ENCODE measurements at regions not wholly inside any gene's neighbourhood (a gene's known extent, or its start where the extent isn't known, plus 50 kb on each side); places are given as distances from the start of the nearest gene placed in this dataset.
"Not testable (repeated sequence)": the region's sequence is repeated elsewhere in the genome, so short reads cannot be mapped to it uniquely, and the experiment has no call there.

- no peak for TF ChIP-seq CTCF (IDR thresholded peaks at IDR 0.05; ENCODE audit: control insufficient read depth, extremely low read depth, insufficient read depth)
- DNase-seq (ENCODE audit: low read depth), result no peak
- H3K4me3 ChIP-seq (ENCODE audit: low read depth, low read length), result no peak overlapping the region
Observed at GRCh38 chr7:407721-408539, 111.7 kb downstream of the PDGFA start.

GRCh38 chr7:408751-409311, 110.8 kb downstream of the PDGFA start:
- DNase-seq (ENCODE audit: low read depth), result no peak
- no peak for TF ChIP-seq CTCF (IDR thresholded peaks at IDR 0.05; ENCODE audit: control insufficient read depth, extremely low read depth, insufficient read depth)
- no peak overlapping the region for H3K4me3 ChIP-seq (ENCODE audit: low read depth, low read length)

GRCh38 chr7:409339-410281, 110.0 kb downstream of the PDGFA start:
- TF ChIP-seq CTCF (IDR thresholded peaks at IDR 0.05; ENCODE audit: control insufficient read depth, extremely low read depth, insufficient read depth), result no peak
- DNase-seq (ENCODE audit: low read depth), result no peak
- no peak overlapping the region for H3K4me3 ChIP-seq (ENCODE audit: low read depth, low read length)

GRCh38 chr7:410395-410910, 109.2 kb downstream of the PDGFA start:
- no peak overlapping the region for H3K4me3 ChIP-seq (ENCODE audit: low read depth, low read length)
- no peak for DNase-seq (ENCODE audit: low read depth)
- no peak for TF ChIP-seq CTCF (IDR thresholded peaks at IDR 0.05; ENCODE audit: control insufficient read depth, extremely low read depth, insufficient read depth)

GRCh38 chr7:411116-411515, 108.5 kb downstream of the PDGFA start:
- not testable (repeated sequence) for DNase-seq (ENCODE audit: low read depth)

GRCh38 chr7:411677-412312, 107.9 kb downstream of the PDGFA start:
- H3K4me3 ChIP-seq (ENCODE audit: low read depth, low read length), result no peak overlapping the region
- no peak for DNase-seq (ENCODE audit: low read depth)
- TF ChIP-seq CTCF (IDR thresholded peaks at IDR 0.05; ENCODE audit: control insufficient read depth, extremely low read depth, insufficient read depth), result no peak

More at GRCh38 chr7:411116-411515, 108.5 kb downstream of the PDGFA start:
- H3K4me3 ChIP-seq (ENCODE audit: low read depth, low read length), result not testable (repeated sequence)
